GM12892 (cell line): ENCODE measurements at regions not wholly inside any gene's neighbourhood (a gene's known extent, or its start where the extent isn't known, plus 50 kb on each side); places are given as distances from the start of the nearest gene placed in this dataset.

Experiments
- POLR2A ChIP-seq: IDR thresholded peaks from 2 replicates; pipeline ENCODE4 v1.6.1; 2011; ENCODE audit warnings: low read depth, low read length, control low read depth
- TAF1 ChIP-seq: IDR thresholded peaks from 2 replicates; pipeline ENCODE4 v1.6.1; 2011; ENCODE audit warnings: low read depth, mild to moderate bottlenecking, control low read depth, low read length, borderline replicate concordance

DNA sequence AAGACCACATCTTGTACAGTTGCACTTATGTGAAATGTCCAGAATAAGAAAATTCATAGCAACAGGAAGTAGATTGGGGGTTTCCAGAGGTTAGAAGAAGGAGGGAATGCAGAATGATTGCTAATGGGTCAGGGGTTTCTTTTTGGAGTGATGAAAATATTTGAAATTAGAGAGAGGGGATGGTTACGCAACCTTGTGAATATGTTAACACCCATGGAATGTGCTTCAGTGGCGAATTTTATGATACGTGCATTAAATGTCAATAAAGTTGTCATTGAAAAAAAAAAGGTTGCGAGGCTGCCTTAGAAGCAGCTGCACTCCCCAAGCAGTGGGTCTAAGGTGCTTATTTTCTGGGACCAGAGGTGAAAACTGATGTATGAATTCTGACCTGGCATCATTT lies 64.4 kb upstream of the SUB1 start:
- TF ChIP-seq TAF1, result no peak
- no peak for TF ChIP-seq POLR2A
